Umbilical cord (tissue), 1 donor: ENCODE measurements at regions not wholly inside any gene's neighbourhood (a gene's known extent, or its start where the extent isn't known, plus 50 kb on each side); places are given as distances from the start of the nearest gene placed in this dataset.

Experiments
- DNase-seq: peaks from one replicate; pipeline ENCODE4 v3.0.0-alpha.2; 2015; ENCODE audit warnings: low spot score

- no peak for DNase-seq
Observed at GRCh38 chrX:45879512-45879911, 665.7 kb downstream of the ZNF674 start.

- DNase-seq: no peak
Observed at GRCh38 chrX:45876206-45876605, 669.0 kb downstream of the ZNF674 start.

GRCh38 chrX:45873781-45874180, 671.4 kb downstream of the ZNF674 start:
- DNase-seq: no peak

GRCh38 chrX:45872480-45872879, 671.8 kb upstream of the DIPK2B start:
- DNase-seq: no peak

- DNase-seq: no peak
Observed at GRCh38 chrX:45868425-45868824, 667.7 kb upstream of the DIPK2B start.

- DNase-seq: no peak
Observed at GRCh38 chrX:45862801-45863200, 662.1 kb upstream of the DIPK2B start.

GRCh38 chrX:45860450-45860849, 659.8 kb upstream of the DIPK2B start:
- no peak for DNase-seq

- DNase-seq: no peak
Observed at GRCh38 chrX:45859407-45859806, 658.7 kb upstream of the DIPK2B start.

- DNase-seq: no peak
Observed at GRCh38 chrX:45852884-45853283, 652.2 kb upstream of the DIPK2B start.

- peak; percentile 29 for DNase-seq
Observed at GRCh38 chrX:45851434-45851991, 650.8 kb upstream of the DIPK2B start.

- DNase-seq: peak; percentile 31
Observed at GRCh38 chrX:45850775-45851433, 650.2 kb upstream of the DIPK2B start.

GRCh38 chrX:45850197-45850774, 649.6 kb upstream of the DIPK2B start:
- no peak for DNase-seq

GRCh38 chrX:45849261-45849862, 648.7 kb upstream of the DIPK2B start:
- peak; percentile 48 for DNase-seq

GRCh38 chrX:45847961-45848360, 647.3 kb upstream of the DIPK2B start:
- DNase-seq: no peak

- DNase-seq: no peak
Observed at GRCh38 chrX:45846328-45846727, 645.7 kb upstream of the DIPK2B start.

GRCh38 chrX:45845142-45845541, 644.5 kb upstream of the DIPK2B start:
- DNase-seq: no peak

GRCh38 chrX:45843518-45843917, 642.8 kb upstream of the DIPK2B start:
- no peak for DNase-seq

GRCh38 chrX:45842926-45843315, 642.2 kb upstream of the DIPK2B start:
- no peak for DNase-seq

- DNase-seq: peak; percentile 1
Observed at GRCh38 chrX:45842207-45842925, 641.7 kb upstream of the DIPK2B start.

GRCh38 chrX:45840411-45840950, 639.8 kb upstream of the DIPK2B start:
- no peak for DNase-seq

- DNase-seq: no peak
Observed at GRCh38 chrX:45830343-45830742, 629.7 kb upstream of the DIPK2B start.

- DNase-seq: peak; percentile 42
Observed at GRCh38 chrX:45824471-45824870, 623.8 kb upstream of the DIPK2B start.
